HEK293T (cell line): ENCODE measurements at regions not wholly inside any gene's neighbourhood (a gene's known extent, or its start where the extent isn't known, plus 50 kb on each side); places are given as distances from the start of the nearest gene placed in this dataset.

Experiments
- ARNT ChIP-seq: fragments of 450-650 bp; IDR thresholded peaks from 2 replicates; pipeline ENCODE4 v1.6.1; 2017; ENCODE audit warnings: mild to moderate bottlenecking
- CTBP1 ChIP-seq: fragments of 450-650 bp; IDR thresholded peaks from 2 replicates; pipeline ENCODE4 v1.6.1; 2016; ENCODE audit warnings: borderline replicate concordance
- ELF4 ChIP-seq: fragments of 450-650 bp; IDR thresholded peaks from 2 replicates; pipeline ENCODE4 v1.6.1; 2017; ENCODE audit warnings: antibody characterized with exemption
- FOXK2 ChIP-seq: fragments of 450-650 bp; IDR thresholded peaks from 2 replicates; pipeline ENCODE4 v1.6.1; 2016; ENCODE audit warnings: mild to moderate bottlenecking
- FOXM1 ChIP-seq: fragments of 450-650 bp; IDR thresholded peaks from 2 replicates; pipeline ENCODE4 v1.6.1; 2017; ENCODE audit warnings: mild to moderate bottlenecking, borderline replicate concordance
- HDGF ChIP-seq: fragments of 450-650 bp; IDR thresholded peaks from 2 replicates; pipeline ENCODE4 v1.6.1; 2017; ENCODE audit warnings: antibody characterized with exemption, borderline replicate concordance
- L3MBTL2 ChIP-seq: fragments of 450-650 bp; conservative IDR thresholded peaks from 2 replicates; pipeline ENCODE4 v1.6.1; 2016; ENCODE audit warnings: mild to moderate bottlenecking
- NFRKB ChIP-seq: fragments of 450-650 bp; IDR thresholded peaks from 2 replicates; pipeline ENCODE4 v1.6.1; 2016; ENCODE audit warnings: mild to moderate bottlenecking, moderate library complexity
- PKNOX1 ChIP-seq: fragments of 450-650 bp; IDR thresholded peaks from 2 replicates; pipeline ENCODE4 v1.6.1; 2016
- SP1 ChIP-seq: fragments of 450-650 bp; IDR thresholded peaks from 2 replicates; pipeline ENCODE4 v1.6.1; 2017
- SUZ12 ChIP-seq: fragments of 450-650 bp; IDR thresholded peaks from 2 replicates; pipeline ENCODE4 v1.6.1; 2016; ENCODE audit warnings: mild to moderate bottlenecking
- TARDBP ChIP-seq: fragments of 450-650 bp; IDR thresholded peaks from 2 replicates; pipeline ENCODE4 v1.6.1; 2016

GRCh38 chr1:81424816-81425215 is 375.9 kb upstream of the ADGRL2 start:
- no peak for TF ChIP-seq SP1
- TF ChIP-seq ARNT: no peak
- no peak for TF ChIP-seq NFRKB
- TF ChIP-seq FOXM1: no peak
- TF ChIP-seq L3MBTL2: no peak
- TF ChIP-seq CTBP1: no peak
- no peak for TF ChIP-seq ELF4
- no peak for TF ChIP-seq PKNOX1
- TF ChIP-seq SUZ12: no peak
- no peak for TF ChIP-seq TARDBP
- TF ChIP-seq FOXK2: no peak
- no peak for TF ChIP-seq HDGF
